GM12878 (cell line): ENCODE measurements at regions not wholly inside any gene's neighbourhood (a gene's known extent, or its start where the extent isn't known, plus 50 kb on each side); places are given as distances from the start of the nearest gene placed in this dataset.

Experiments used
- ATAC-seq: fragments of 200-7000 bp; cut with Tn5 transposase; 3 replicates; pipeline ENCODE4 v1.9.1; 2020; ENCODE audit warnings: mild to moderate bottlenecking, moderate library complexity
- BruUV-seq: library from RNA; stranded (reverse); fragments of 400-500 nt; replicated peaks from 2 replicates; lab custom pipeline; 2021; lab: Mats Ljungman, UMichigan
- CTCF ChIA-PET: fragments of 300-600 bp; sonication (Branson Sonifier 250); formaldehyde crosslinking; extraction: SDS; loops from one replicate; lab custom pipeline; 2021; ENCODE audit warnings: inconsistent platforms; lab: Yijun Ruan, JAX
- POLR2A ChIA-PET: fragments of 350-600 bp; formaldehyde crosslinking; extraction: SDS; loops from one replicate; lab custom pipeline; 2021; ENCODE audit warnings: inconsistent platforms; lab: Charles Lee
- RAD21 ChIA-PET: fragments of 300-600 bp; sonication (Branson Sonifier 250); formaldehyde crosslinking; loops from one replicate; lab custom pipeline; 2023; ENCODE audit warnings: antibody characterized with exemption; ENCODE audit not compliant: unreplicated experiment; lab: Charles Lee
- SMC1A ChIA-PET: fragments of 300-600 bp; sonication (Branson Sonifier 250); formaldehyde crosslinking; loops from one replicate; lab custom pipeline; 2023; ENCODE audit not compliant: unreplicated experiment, uncharacterized antibody; lab: Charles Lee
- DNase-seq: peaks from one replicate; pipeline ENCODE4 v3.0.0-alpha.2; 2011; ENCODE audit warnings: low read depth, low spot score
- FAIRE-seq: peaks from 3 replicates; lab custom pipeline; 2011; peaks lifted over from hg19 to GRCh38; lab: Jason Lieb, UNC
- H2AFZ ChIP-seq: 2 replicates; pipeline ENCODE4 v1.6.0; 2011; ENCODE audit warnings: low read depth, low read length, control low read depth; ENCODE audit not compliant: control insufficient read depth
- H3K27ac ChIP-seq: 2 replicates; pipeline ENCODE4 v1.5.1; 2011; ENCODE audit warnings: control low read depth; ENCODE audit not compliant: control insufficient read depth, insufficient read depth
- H3K27me3 ChIP-seq, 2 experiments: replicated peaks in 1 of 2; 2 replicates each; pipeline versions ENCODE4 v1.6.0 to v1.6.1; 2011; ENCODE audit warnings: low read length in 1 of 2; ENCODE audit not compliant: control insufficient read depth in 2 of 2, insufficient read depth in 2 of 2
- H3K36me3 ChIP-seq, 2 experiments: 2 replicates each; pipeline ENCODE4 v1.5.1; 2011; ENCODE audit warnings: low read length in 1 of 2; ENCODE audit not compliant: control insufficient read depth in 2 of 2, insufficient read depth in 2 of 2
- H3K4me1 ChIP-seq: 2 replicates; pipeline ENCODE4 v1.6.1; 2011; ENCODE audit warnings: mild to moderate bottlenecking, low read length, moderate library complexity, mixed read lengths; ENCODE audit not compliant: control insufficient read depth, insufficient read depth
- H3K4me2 ChIP-seq: 2 replicates; pipeline ENCODE4 v1.6.0; 2011; ENCODE audit warnings: control low read depth; ENCODE audit not compliant: control insufficient read depth, insufficient read depth
- H3K4me3 ChIP-seq: fragments of 200-600 bp; sonication (generic); 2 replicates; pipeline ENCODE4 v1.5.1; 2016
- H3K79me2 ChIP-seq: 2 replicates; pipeline ENCODE4 v1.6.0; 2011; ENCODE audit warnings: low read length; ENCODE audit not compliant: control insufficient read depth, insufficient read depth
- H3K9ac ChIP-seq: 2 replicates; pipeline ENCODE4 v1.8.0; 2011; ENCODE audit warnings: low read length, control low read depth, mixed read lengths; ENCODE audit not compliant: control insufficient read depth, insufficient read depth
- H3K9me3 ChIP-seq: replicated peaks from 3 replicates; pipeline ENCODE4 v1.5.1; 2011; ENCODE audit warnings: mild to moderate bottlenecking, low read length; ENCODE audit not compliant: control insufficient read depth, insufficient read depth
- H4K20me1 ChIP-seq: 2 replicates; pipeline ENCODE4 v1.6.0; 2011; ENCODE audit not compliant: control insufficient read depth, insufficient read depth
- HDAC6 ChIP-seq: fragments of 200-600 bp; sonication (generic); IDR thresholded peaks from one replicate; pipeline ENCODE4 v1.8.0; 2017; ENCODE audit warnings: antibody characterized with exemption; ENCODE audit not compliant: unreplicated experiment
- MEF2A ChIP-seq: IDR thresholded peaks from 2 replicates; pipeline ENCODE4 v1.6.1; 2011; ENCODE audit warnings: low read depth, mild to moderate bottlenecking, low read length, moderate library complexity; ENCODE audit not compliant: insufficient read depth
- SRF ChIP-seq, 2 experiments: IDR thresholded peaks; 2 replicates each; pipeline ENCODE4 v1.6.1; 2011; ENCODE audit warnings: low read depth in 2 of 2, low read length in 2 of 2, mild to moderate bottlenecking in 1 of 2, moderate library complexity in 1 of 2
- ZNF207 ChIP-seq: fragments of 450-650 bp; IDR thresholded peaks from 2 replicates; pipeline ENCODE4 v1.6.1; 2014; ENCODE audit warnings: antibody characterized with exemption, mild to moderate bottlenecking, borderline replicate concordance
- ZNF622 ChIP-seq: fragments of 450-650 bp; IDR thresholded peaks from 2 replicates; pipeline ENCODE4 v1.6.1; 2017; ENCODE audit warnings: mild to moderate bottlenecking, inconsistent platforms
- WGBS: methylation state at CpG from one replicate; pipeline ENCODE4 v1.1.6; 2016; ENCODE audit warnings: low lambda C conversion rate; ENCODE audit not compliant: insufficient replicate concordance, insufficient coverage; ENCODE audit errors: missing lambda C conversion rate; 5-methylcytosine and 5-hydroxymethylcytosine counted together
- in situ Hi-C: fragments of 300-500 bp; cut with MboI; formaldehyde crosslinking; loops from 9 replicates; pipeline ENCODE4 v1.14.3; 2018; ENCODE audit warnings: mixed read lengths
- intact Hi-C: fragments of 100-400 bp; cut with micrococcal nuclease; formaldehyde crosslinking; loops from one replicate; pipeline ENCODE4 v1.14.2; 2022; ENCODE audit not compliant: unreplicated experiment
- TF ChIP-seq, protein P1 (sequence below): IDR thresholded peaks from 2 replicates; pipeline ENCODE4 v1.6.1; 2011; ENCODE audit warnings: low read depth, mild to moderate bottlenecking, low read length, moderate library complexity, borderline replicate concordance; ENCODE audit errors: extremely low read depth
- TF ChIP-seq, protein P2 (sequence below): IDR thresholded peaks from 2 replicates; pipeline ENCODE4 v1.6.1; 2012; ENCODE audit warnings: low read depth, low read length, improper control_type of control experiment

DNA sequence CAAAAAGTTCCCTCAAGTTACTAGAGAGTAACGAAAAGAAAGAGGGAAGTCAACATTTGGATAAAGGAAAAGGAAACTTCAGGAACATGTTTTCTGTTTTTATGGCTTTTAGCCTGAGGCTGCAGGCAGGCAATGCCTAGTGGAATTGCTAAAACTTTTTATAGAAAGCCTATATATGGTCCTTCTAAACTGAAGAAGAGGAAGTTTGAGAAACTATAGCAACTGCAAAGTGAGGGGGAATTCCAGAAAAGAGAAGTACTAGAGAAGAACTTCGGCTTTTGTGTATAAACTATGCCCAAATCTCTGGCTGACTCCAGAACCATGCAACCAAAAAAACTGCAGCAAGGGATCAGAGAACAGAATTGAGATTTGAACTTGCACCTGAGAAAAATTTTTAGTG is 74.3 kb upstream of the ARHGAP42 start:
- intact Hi-C loops: no loop called here
- peak; percentile 30 to 74; a peak in 2 of 4 replicates for TF ChIP-seq SRF (IDR thresholded peaks at IDR 0.05; ENCODE audit: low read depth in 2 of 2, low read length in 2 of 2)
- TF ChIP-seq MEF2A: no peak
- TF ChIP-seq, protein P1, sequence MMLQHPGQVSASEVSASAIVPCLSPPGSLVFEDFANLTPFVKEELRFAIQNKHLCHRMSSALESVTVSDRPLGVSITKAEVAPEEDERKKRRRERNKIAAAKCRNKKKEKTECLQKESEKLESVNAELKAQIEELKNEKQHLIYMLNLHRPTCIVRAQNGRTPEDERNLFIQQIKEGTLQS: no peak
- no peak for TF ChIP-seq ZNF622
- no peak for TF ChIP-seq HDAC6
- TF ChIP-seq, protein P2, sequence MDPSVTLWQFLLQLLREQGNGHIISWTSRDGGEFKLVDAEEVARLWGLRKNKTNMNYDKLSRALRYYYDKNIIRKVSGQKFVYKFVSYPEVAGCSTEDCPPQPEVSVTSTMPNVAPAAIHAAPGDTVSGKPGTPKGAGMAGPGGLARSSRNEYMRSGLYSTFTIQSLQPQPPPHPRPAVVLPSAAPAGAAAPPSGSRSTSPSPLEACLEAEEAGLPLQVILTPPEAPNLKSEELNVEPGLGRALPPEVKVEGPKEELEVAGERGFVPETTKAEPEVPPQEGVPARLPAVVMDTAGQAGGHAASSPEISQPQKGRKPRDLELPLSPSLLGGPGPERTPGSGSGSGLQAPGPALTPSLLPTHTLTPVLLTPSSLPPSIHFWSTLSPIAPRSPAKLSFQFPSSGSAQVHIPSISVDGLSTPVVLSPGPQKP: 0 out of 2 replicates have a peak, but pooled peaks have one; percentile 35
- no peak for TF ChIP-seq ZNF207

More for the DNA sequence above, 74.3 kb upstream of the ARHGAP42 start:
- Histone ChIP-seq H3K9ac (no peak overlapping the region), H3K4me2 (no peak overlapping the region), H3K36me3 (no peaks in the 10 kb centered on the region), H3K4me3 (no peak overlapping the region), H3K9me3 (no peaks in the 10 kb centered on the region; the same call in 2 of the 3 replicates), H3K27me3 (no peaks in the 10 kb centered on the region), H2AFZ (no peak overlapping the region), H3K79me2 (no peaks in the 10 kb centered on the region), H3K4me1 (no peaks in the 10 kb centered on the region), H4K20me1 (no peaks in the 10 kb centered on the region), H3K27ac (no peak overlapping the region)
- CTCF ChIA-PET: no interaction called here
- FAIRE-seq (peak; percentile 35), DNase-seq (peak; percentile 2), ATAC-seq (peak; percentile 91)
- 0% methylated on average over 2 of the region's 2 CpGs for WGBS
- RAD21 ChIA-PET: no interaction called here
- BruUV-seq: no TSS peak
- in situ Hi-C loops: no loop called here
- SMC1A ChIA-PET: no interaction called here
- POLR2A ChIA-PET: no interaction called here
